Astrocyte of the cerebellum (primary cell): ENCODE measurements at regions not wholly inside any gene's neighbourhood (a gene's known extent, or its start where the extent isn't known, plus 50 kb on each side); places are given as distances from the start of the nearest gene placed in this dataset.

Experiments used
- DNase-seq: peaks from one replicate; pipeline ENCODE4 v3.0.0-alpha.2; 2011; ENCODE audit warnings: low read depth
- H3K4me3 ChIP-seq: 2 replicates; pipeline ENCODE4 v1.5.1; 2011; ENCODE audit warnings: mild to moderate bottlenecking, low read depth, low read length, moderate library complexity
- CTCF ChIP-seq: IDR thresholded peaks from 2 replicates; pipeline ENCODE4 v1.5.1; 2012; ENCODE audit warnings: low read length, low read depth, moderate library complexity, mild to moderate bottlenecking; ENCODE audit errors: missing control alignments
- in situ Hi-C: cut with HindIII; loops from 2 replicates; pipeline ENCODE4 v1.10.0; 2017; ENCODE audit warnings: low sequenced_read_pairs

GRCh38 chr13:44193731-44194130, 179.9 kb upstream of the SERP2 start:
- TF ChIP-seq CTCF = no peak
- in situ Hi-C loops = no loop called here
- no peak overlapping the region for H3K4me3 ChIP-seq
- no peak for DNase-seq

GRCh38 chr13:44195245-44195644, 178.4 kb upstream of the SERP2 start:
- H3K4me3 ChIP-seq = no peak overlapping the region
- DNase-seq = no peak
- TF ChIP-seq CTCF = no peak
- in situ Hi-C loops = no loop called here

GRCh38 chr13:44196196-44196751, 177.3 kb upstream of the SERP2 start:
- in situ Hi-C loops = no loop called here
- no peak overlapping the region for H3K4me3 ChIP-seq
- no peak for TF ChIP-seq CTCF
- no peak for DNase-seq

- in situ Hi-C loops = no loop called here
- no peak for DNase-seq
- TF ChIP-seq CTCF = no peak
- no peak overlapping the region for H3K4me3 ChIP-seq
Measured at GRCh38 chr13:44197791-44198770, 175.5 kb upstream of the SERP2 start.

- no peak overlapping the region for H3K4me3 ChIP-seq
- in situ Hi-C loops = no loop called here
- DNase-seq = no peak
- TF ChIP-seq CTCF = no peak
Measured at GRCh38 chr13:44198826-44199225, 174.8 kb upstream of the SERP2 start.

DNA sequence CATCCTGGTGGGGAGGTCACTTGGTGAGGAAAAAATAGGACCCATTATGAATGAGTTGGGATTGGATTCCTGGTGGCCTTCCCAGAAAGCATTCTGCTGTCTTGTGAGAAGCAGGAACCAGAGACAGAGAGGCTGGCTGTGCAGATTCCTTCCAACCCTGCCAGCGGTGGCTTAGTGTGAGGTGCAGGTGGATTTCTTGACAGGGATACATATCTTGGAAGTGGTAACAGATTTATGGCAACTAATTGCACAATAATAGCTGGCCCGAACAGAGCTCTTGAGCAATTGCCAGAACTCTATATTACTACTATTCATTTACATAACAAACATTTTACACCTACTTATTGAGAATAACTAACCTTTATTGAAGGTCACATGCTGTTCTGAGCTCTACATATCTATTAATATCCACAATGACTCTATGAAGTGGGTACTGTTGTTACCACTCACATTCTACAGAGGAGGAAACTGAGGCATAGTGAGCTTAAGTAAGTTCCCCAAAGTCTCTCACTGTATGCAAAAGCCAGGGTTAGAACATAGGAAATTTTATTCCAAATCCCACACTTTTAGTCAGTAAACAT, 173.9 kb upstream of the SERP2 start:
- H3K4me3 ChIP-seq = no peak overlapping the region
- no peak for TF ChIP-seq CTCF
- in situ Hi-C loops = no loop called here
- no peak for DNase-seq
